ENCODE measurements at regions not wholly inside any gene's neighbourhood (a gene's known extent, or its start where the extent isn't known, plus 50 kb on each side); places are given as distances from the start of the nearest gene placed in this dataset.
"Not testable (repeated sequence)": the region's sequence is repeated elsewhere in the genome, so short reads cannot be mapped to it uniquely, and the experiment has no call there.

DNA sequence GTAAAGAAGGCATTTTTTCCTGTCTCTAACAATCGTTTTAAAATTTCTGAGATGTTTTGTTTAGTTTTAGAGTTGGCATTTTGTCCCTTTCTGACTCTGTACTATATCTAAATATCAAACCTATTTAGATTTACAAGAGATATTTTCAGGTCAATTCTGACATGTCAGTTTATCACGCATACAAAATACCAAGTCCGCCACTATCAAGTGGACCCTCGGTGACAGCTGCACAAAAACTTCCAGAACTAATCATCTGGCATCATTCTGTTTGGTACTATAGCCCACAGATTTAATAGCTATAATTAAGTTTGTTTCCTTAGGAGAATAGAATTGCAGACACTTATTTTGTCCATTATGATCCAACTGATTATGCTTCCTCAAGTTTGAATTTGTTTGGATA lies 1278.2 kb downstream of the CDH12 start:
- no peak overlapping the region for H3K27ac Mint-ChIP-seq
- H3K27me3 Mint-ChIP-seq (ENCODE audit: low read depth in 3 of 3): no peaks in the 10 kb centered on the region
- H3K9me3 Mint-ChIP-seq: peaks cover 4 to 22% (median 11%) of the 10 kb centered on the region in 6 donors
- no peaks in the 10 kb centered on the region for H3K36me3 Mint-ChIP-seq
- DNase-seq: no peak
- H3K4me3 Mint-ChIP-seq: no peak overlapping the region
- no peaks in the 10 kb centered on the region for H3K4me1 Mint-ChIP-seq

GRCh38 chr5:21574438-21574837 lies 1278.7 kb downstream of the CDH12 start:
- H3K27ac Mint-ChIP-seq: no peak overlapping the region
- no peaks in the 10 kb centered on the region for H3K36me3 Mint-ChIP-seq
- H3K4me1 Mint-ChIP-seq: no peaks in the 10 kb centered on the region
- peaks cover 2 to 19% (median 9%) of the 10 kb centered on the region in 6 donors for H3K9me3 Mint-ChIP-seq
- DNase-seq: no peak
- H3K27me3 Mint-ChIP-seq (ENCODE audit: low read depth in 3 of 3): no peaks in the 10 kb centered on the region
- no peak overlapping the region for H3K4me3 Mint-ChIP-seq

DNA sequence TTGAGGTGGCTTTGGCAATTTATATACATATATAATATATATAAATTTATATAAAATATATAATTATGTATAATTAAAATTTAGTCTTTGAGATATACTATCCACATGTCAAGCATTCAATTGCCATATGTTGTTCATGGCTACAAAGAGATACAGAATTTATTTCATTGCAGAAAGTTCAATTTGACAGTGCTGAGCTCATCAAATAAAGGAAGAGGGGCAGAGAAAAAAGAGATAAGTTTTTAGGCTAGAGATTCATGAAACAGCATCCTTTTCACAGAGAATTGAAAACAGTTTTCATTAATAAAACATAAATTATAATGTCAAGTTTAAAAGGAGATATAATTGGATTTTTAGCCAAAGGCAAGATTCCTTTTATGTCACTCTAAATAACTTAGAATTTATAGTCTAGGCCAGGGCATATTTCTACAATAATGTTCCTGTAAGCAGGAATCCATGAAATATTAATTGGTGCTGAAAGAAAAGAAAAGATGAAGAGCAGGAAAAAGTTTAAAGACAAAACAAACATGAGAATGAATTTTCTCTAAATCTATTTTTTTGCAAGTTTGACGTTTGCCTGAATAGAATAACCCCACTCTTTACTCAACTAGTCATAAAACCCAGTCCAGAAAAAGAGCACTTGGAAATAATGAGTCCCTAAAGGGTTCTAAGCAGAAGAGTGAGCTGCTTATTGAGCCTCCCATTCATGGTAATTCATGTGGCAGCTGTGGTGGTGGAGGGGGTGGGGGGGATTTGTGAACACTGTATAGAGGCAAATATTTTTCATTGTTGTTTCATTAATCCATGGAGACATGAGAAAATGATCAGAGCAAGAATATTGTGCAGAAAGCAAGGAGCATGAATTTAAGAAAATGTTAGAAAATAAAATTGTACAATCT lies 1279.5 kb downstream of the CDH12 start:
- DNase-seq: no peak
- H3K4me3 Mint-ChIP-seq: no peak overlapping the region
- H3K36me3 Mint-ChIP-seq: no peaks in the 10 kb centered on the region
- no peaks in the 10 kb centered on the region for H3K27me3 Mint-ChIP-seq (ENCODE audit: low read depth in 3 of 3)
- H3K4me1 Mint-ChIP-seq: no peaks in the 10 kb centered on the region
- no peak overlapping the region for H3K27ac Mint-ChIP-seq
- H3K9me3 Mint-ChIP-seq: peaks cover 2 to 17% (median 9%) of the 10 kb centered on the region in 6 donors

GRCh38 chr5:21571196-21571595 lies 1281.9 kb downstream of the CDH12 start:
- DNase-seq; H3K4me3 Mint-ChIP-seq; H3K27me3 Mint-ChIP-seq (ENCODE audit: low read depth in 3 of 3); H3K4me1 Mint-ChIP-seq; H3K27ac Mint-ChIP-seq: not testable (repeated sequence)
- Mint-ChIP-seq H3K9me3 (peaks cover 4 to 26% (median 10%) of the 10 kb centered on the region in 6 donors), H3K36me3 (peaks cover 7 to 17% (median 10%) of the 10 kb centered on the region in 3 donors)

- H3K9me3 Mint-ChIP-seq; H3K4me1 Mint-ChIP-seq; DNase-seq; H3K4me3 Mint-ChIP-seq; H3K27me3 Mint-ChIP-seq (ENCODE audit: low read depth in 3 of 3): not testable (repeated sequence)
- Mint-ChIP-seq H3K27ac (peak overlapping the region in 1 of 6 donors; percentile 29), H3K36me3 (peaks cover 7 to 23% (median 9%) of the 10 kb centered on the region in 3 donors)
Measured at GRCh38 chr5:21559109-21559508, 1294.0 kb downstream of the CDH12 start.

GRCh38 chr5:21552263-21552662 lies 1300.9 kb downstream of the CDH12 start:
- not testable (repeated sequence) for H3K9me3 Mint-ChIP-seq; DNase-seq; H3K4me3 Mint-ChIP-seq; H3K27me3 Mint-ChIP-seq (ENCODE audit: low read depth in 3 of 3); H3K27ac Mint-ChIP-seq; H3K4me1 Mint-ChIP-seq
- H3K36me3 Mint-ChIP-seq: peaks cover 0 to 15% (median 5%) of the 10 kb centered on the region in 3 donors

- H3K4me1 Mint-ChIP-seq; H3K27me3 Mint-ChIP-seq (ENCODE audit: low read depth in 3 of 3); H3K9me3 Mint-ChIP-seq; H3K4me3 Mint-ChIP-seq; H3K27ac Mint-ChIP-seq; DNase-seq: not testable (repeated sequence)
- peaks cover 0 to 12% (median 5%) of the 10 kb centered on the region in 3 donors for H3K36me3 Mint-ChIP-seq
Measured at GRCh38 chr5:21550916-21551315, 1302.2 kb downstream of the CDH12 start.

DNA sequence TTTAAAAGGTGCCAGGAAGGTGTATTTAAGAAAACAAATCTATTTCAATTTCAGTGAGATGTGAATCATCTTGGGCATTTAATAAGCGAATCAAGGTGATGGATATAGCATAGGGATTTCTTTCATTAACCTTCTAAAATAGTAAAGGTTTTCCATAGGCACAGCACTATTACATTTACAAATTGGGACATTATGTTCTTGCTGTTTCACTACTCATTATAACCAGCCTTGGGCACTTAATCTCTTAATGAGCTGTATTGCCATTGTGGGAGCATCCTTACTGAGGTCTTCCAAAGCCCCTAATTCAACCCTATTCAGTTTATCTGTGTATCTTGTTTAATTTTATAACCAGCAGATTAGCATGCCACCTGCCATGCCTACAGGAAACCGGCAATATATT lies 1305.5 kb downstream of the CDH12 start:
- not testable (repeated sequence) for H3K27ac Mint-ChIP-seq; DNase-seq; H3K4me3 Mint-ChIP-seq; H3K36me3 Mint-ChIP-seq; H3K27me3 Mint-ChIP-seq (ENCODE audit: low read depth in 3 of 3); H3K4me1 Mint-ChIP-seq; H3K9me3 Mint-ChIP-seq

- not testable (repeated sequence) for H3K27me3 Mint-ChIP-seq (ENCODE audit: low read depth in 3 of 3); H3K27ac Mint-ChIP-seq; H3K9me3 Mint-ChIP-seq; H3K4me3 Mint-ChIP-seq; H3K36me3 Mint-ChIP-seq; DNase-seq
- peaks cover 7 to 15% of the 10 kb centered on the region in 2 donors for H3K4me1 Mint-ChIP-seq
Measured at GRCh38 chr5:21535114-21535513, 1318.0 kb downstream of the CDH12 start.

DNA sequence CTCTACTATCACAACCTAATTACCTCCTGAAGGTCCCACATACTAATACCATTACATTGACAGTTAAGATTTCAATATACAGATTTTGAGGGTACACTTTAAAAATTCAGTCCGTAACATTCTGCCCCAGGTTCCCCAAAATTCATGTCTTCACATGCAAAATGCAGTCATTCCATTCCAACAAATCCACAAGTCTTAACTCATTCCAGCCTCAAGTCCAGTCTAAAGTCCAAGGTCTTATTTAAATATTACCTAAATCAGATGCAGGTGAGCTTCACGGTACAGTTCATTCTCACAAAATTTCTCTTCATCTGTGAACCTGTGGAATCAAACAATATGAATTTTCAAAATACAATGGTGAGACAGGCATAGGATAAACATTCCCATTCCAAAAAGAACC lies 1332.0 kb downstream of the CDH12 start:
- H3K27me3 Mint-ChIP-seq (ENCODE audit: low read depth in 3 of 3); H3K9me3 Mint-ChIP-seq; DNase-seq; H3K4me3 Mint-ChIP-seq; H3K36me3 Mint-ChIP-seq; H3K4me1 Mint-ChIP-seq; H3K27ac Mint-ChIP-seq: not testable (repeated sequence)

DNA sequence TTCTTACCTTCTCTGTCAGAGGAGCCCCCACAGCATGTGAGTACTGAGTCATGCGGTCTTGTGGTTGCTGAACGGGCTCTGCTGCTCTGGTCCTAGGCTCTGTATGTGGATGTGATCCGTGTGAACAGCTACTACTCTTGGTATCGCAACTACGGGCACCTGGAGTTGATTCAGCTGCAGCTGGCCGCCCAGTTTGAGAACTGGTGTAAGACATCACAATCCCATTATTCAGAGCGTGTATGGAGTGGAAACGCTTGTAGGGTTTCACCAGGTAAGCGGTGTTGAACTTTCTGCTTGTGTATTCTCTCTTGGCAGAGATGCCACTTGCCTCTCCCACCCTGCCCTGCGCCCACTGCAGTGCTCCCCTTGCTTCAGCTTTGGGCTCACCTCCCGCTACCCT lies 1356.2 kb downstream of the CDH12 start:
- H3K27ac Mint-ChIP-seq; H3K27me3 Mint-ChIP-seq (ENCODE audit: low read depth in 3 of 3); DNase-seq; H3K9me3 Mint-ChIP-seq; H3K4me3 Mint-ChIP-seq; H3K4me1 Mint-ChIP-seq: not testable (repeated sequence)
- H3K36me3 Mint-ChIP-seq: peaks cover 11 to 20% (median 17%) of the 10 kb centered on the region in 3 donors

DNA sequence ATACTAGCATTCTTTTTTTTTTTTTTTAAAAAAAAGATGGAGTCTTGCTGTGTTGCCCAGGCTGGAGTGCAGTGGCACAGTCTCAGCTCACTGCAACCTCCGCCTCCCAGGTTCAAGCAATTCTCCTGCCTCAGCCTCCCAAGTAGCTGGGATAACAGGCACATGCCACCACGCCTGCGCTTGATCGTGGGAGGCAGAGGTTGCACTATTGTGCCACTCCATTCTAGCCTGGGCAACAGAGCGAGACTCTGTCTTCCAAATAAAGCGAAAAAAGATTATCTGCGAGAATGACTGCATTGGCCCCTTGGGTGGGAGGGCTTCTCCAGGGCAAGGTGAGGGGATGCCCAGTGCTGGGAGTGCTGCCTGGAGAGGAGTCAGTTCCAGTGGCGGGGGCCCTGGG lies 1357.1 kb downstream of the CDH12 start:
- not testable (repeated sequence) for H3K4me1 Mint-ChIP-seq

DNA sequence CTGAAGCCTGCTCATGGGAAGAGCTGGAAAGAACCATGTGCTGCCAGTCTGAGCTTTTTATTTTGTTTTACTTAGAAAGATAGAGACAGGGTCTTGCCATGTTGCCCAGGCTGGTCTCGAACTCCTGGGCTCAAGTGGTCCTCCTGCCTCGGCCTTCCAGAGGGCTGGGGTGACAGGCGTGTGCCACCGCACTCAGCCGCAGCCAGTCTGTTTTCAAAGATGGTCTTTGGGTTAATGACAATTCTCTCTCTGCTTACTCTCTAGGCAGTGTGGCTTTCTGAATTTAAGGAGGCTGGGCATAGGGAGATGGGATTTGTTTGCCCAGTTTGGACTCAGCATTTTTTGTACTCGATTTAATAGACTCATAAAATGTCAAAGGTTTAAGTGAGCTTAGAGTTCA lies 1357.9 kb downstream of the CDH12 start:
- not testable (repeated sequence) for H3K4me3 Mint-ChIP-seq; H3K9me3 Mint-ChIP-seq; DNase-seq; H3K27me3 Mint-ChIP-seq (ENCODE audit: low read depth in 3 of 3); H3K4me1 Mint-ChIP-seq
- Mint-ChIP-seq H3K27ac (peak overlapping the region in 1 of 6 donors; percentile 62), H3K36me3 (peaks cover 7 to 20% (median 17%) of the 10 kb centered on the region in 3 donors)

More for the DNA sequence above, 1357.1 kb downstream of the CDH12 start:
- not testable (repeated sequence) for DNase-seq; H3K4me3 Mint-ChIP-seq; H3K9me3 Mint-ChIP-seq; H3K27me3 Mint-ChIP-seq (ENCODE audit: low read depth in 3 of 3)
- H3K27ac Mint-ChIP-seq: peak overlapping the region in 1 of 6 donors; percentile 9
- H3K36me3 Mint-ChIP-seq: peaks cover 7 to 20% (median 17%) of the 10 kb centered on the region in 3 donors

GRCh38 chr5:21494033-21494432 lies 1359.1 kb downstream of the CDH12 start:
- Mint-ChIP-seq H3K27ac (peak overlapping the region in 2 of 6 donors; percentile 19 to 52), H3K36me3 (peaks cover 7 to 23% (median 17%) of the 10 kb centered on the region in 3 donors)
- not testable (repeated sequence) for H3K4me3 Mint-ChIP-seq; H3K4me1 Mint-ChIP-seq; H3K27me3 Mint-ChIP-seq (ENCODE audit: low read depth in 3 of 3); DNase-seq; H3K9me3 Mint-ChIP-seq

DNA sequence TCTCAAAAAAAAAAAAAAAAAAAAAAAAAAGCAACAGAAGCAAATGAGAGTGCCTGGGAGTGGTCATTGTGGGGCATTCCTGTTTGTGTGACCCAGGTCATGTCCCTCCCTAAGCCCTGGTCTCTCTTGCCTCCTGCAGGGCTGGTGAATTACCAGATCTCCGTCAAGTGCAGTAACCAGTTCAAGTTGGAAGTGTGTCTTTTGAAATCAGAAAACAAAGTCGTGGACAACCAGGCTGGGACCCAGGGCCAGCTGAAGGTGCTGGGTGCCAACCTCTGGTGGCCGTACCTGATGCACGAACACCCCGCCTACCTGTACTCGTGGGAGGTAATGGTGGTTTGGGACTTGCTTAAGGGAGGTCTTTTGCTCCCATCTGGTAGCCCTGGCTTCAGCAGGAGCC lies 1362.0 kb downstream of the CDH12 start:
- H3K27me3 Mint-ChIP-seq (ENCODE audit: low read depth in 3 of 3); H3K27ac Mint-ChIP-seq; H3K4me3 Mint-ChIP-seq; DNase-seq; H3K9me3 Mint-ChIP-seq: not testable (repeated sequence)
- H3K36me3 Mint-ChIP-seq: peaks cover 3 to 15% (median 14%) of the 10 kb centered on the region in 3 donors
- peaks cover 11% of the 10 kb centered on the region in 2 donors for H3K4me1 Mint-ChIP-seq
